H9 (cell line): ENCODE measurements at regions not wholly inside any gene's neighbourhood (a gene's known extent, or its start where the extent isn't known, plus 50 kb on each side); places are given as distances from the start of the nearest gene placed in this dataset.

ENCODE experiments used
- DNase-seq: peaks from one replicate; pipeline ENCODE4 v3.0.0-alpha.2; 2017
- H2AFZ ChIP-seq: one replicate; pipeline ENCODE4 v1.6.1; 2013; ENCODE audit warnings: mild to moderate bottlenecking, low read length, control low read depth, moderate library complexity
- H2AK5ac ChIP-seq: 2 replicates; pipeline ENCODE4 v1.6.1; 2013; ENCODE audit warnings: low read length, control low read depth, mixed read lengths; ENCODE audit not compliant: insufficient read length
- H2BK120ac ChIP-seq: one replicate; pipeline ENCODE4 v1.6.1; 2013; ENCODE audit warnings: low read depth, mild to moderate bottlenecking, low read length, control low read depth, inconsistent platforms; ENCODE audit not compliant: poor library complexity, severe bottlenecking
- H2BK12ac ChIP-seq: 2 replicates; pipeline ENCODE4 v1.6.1; 2013; ENCODE audit warnings: low read length, control low read depth, mixed read lengths, low read depth; ENCODE audit not compliant: insufficient read length
- H2BK15ac ChIP-seq: 2 replicates; pipeline ENCODE4 v1.6.1; 2013; ENCODE audit warnings: low read depth, low read length, control low read depth
- H2BK20ac ChIP-seq: one replicate; pipeline ENCODE4 v1.6.1; 2013; ENCODE audit warnings: low read depth, mild to moderate bottlenecking, low read length, control low read depth, inconsistent platforms; ENCODE audit not compliant: poor library complexity, severe bottlenecking
- H2BK5ac ChIP-seq: 2 replicates; pipeline ENCODE4 v1.6.1; 2013; ENCODE audit warnings: low read length, control low read depth, mixed read lengths; ENCODE audit not compliant: insufficient read length
- H3K14ac ChIP-seq: 2 replicates; pipeline ENCODE4 v1.6.1; 2013; ENCODE audit warnings: low read length, control low read depth; ENCODE audit not compliant: insufficient read depth
- H3K18ac ChIP-seq: 2 replicates; pipeline ENCODE4 v1.6.1; 2013; ENCODE audit warnings: low read depth, mild to moderate bottlenecking, mixed read lengths, low read length, control low read depth; ENCODE audit not compliant: insufficient read length
- H3K23ac ChIP-seq: 2 replicates; pipeline ENCODE4 v1.6.1; 2013; ENCODE audit warnings: low read length, control low read depth, mixed read lengths, low read depth; ENCODE audit not compliant: insufficient read length
- H3K23me2 ChIP-seq: 2 replicates; pipeline ENCODE4 v1.6.1; 2013; ENCODE audit warnings: low read depth, mild to moderate bottlenecking, mixed read lengths, low read length, control low read depth; ENCODE audit not compliant: insufficient read length, poor library complexity, severe bottlenecking
- H3K27ac ChIP-seq: 2 replicates; pipeline ENCODE4 v1.5.1; 2013; ENCODE audit warnings: low read length, control low read depth, mixed read lengths, low read depth; ENCODE audit not compliant: insufficient read length
- H3K27me3 ChIP-seq: 2 replicates; pipeline ENCODE4 v1.6.1; 2013; ENCODE audit warnings: low read length, control low read depth, inconsistent platforms; ENCODE audit not compliant: insufficient read depth
- H3K4ac ChIP-seq: 2 replicates; pipeline ENCODE4 v1.6.1; 2013; ENCODE audit warnings: low read depth, mild to moderate bottlenecking, control low read depth, inconsistent platforms, low read length, moderate library complexity
- H3K4me1 ChIP-seq: 2 replicates; pipeline ENCODE4 v1.6.1; 2013; ENCODE audit warnings: low read length, control low read depth, inconsistent platforms; ENCODE audit not compliant: insufficient read depth
- H3K4me2 ChIP-seq: 2 replicates; pipeline ENCODE4 v1.6.1; 2013; ENCODE audit warnings: low read length, control low read depth, mixed read lengths; ENCODE audit not compliant: insufficient read length, insufficient read depth
- H3K56ac ChIP-seq: 2 replicates; pipeline ENCODE4 v1.6.1; 2013; ENCODE audit warnings: low read depth, mild to moderate bottlenecking, mixed read lengths, low read length, control low read depth; ENCODE audit not compliant: insufficient read length
- H3K79me1 ChIP-seq: 2 replicates; pipeline ENCODE4 v1.6.1; 2013; ENCODE audit warnings: low read depth, mild to moderate bottlenecking, moderate library complexity, low read length, control low read depth, inconsistent platforms; ENCODE audit not compliant: insufficient read depth, poor library complexity, severe bottlenecking
- H3K79me2 ChIP-seq: 2 replicates; pipeline ENCODE4 v1.6.1; 2013; ENCODE audit warnings: low read length, control low read depth, inconsistent platforms; ENCODE audit not compliant: insufficient read depth
- H3K9ac ChIP-seq: 2 replicates; pipeline ENCODE4 v1.6.1; 2013; ENCODE audit warnings: low read length, control low read depth, mixed read lengths; ENCODE audit not compliant: insufficient read length; ENCODE audit errors: extremely low read depth
- H3K9me3 ChIP-seq: one replicate; pipeline ENCODE4 v1.6.1; 2013; ENCODE audit warnings: low read depth, low read length, inconsistent platforms; ENCODE audit not compliant: control insufficient read depth
- H3T11ph ChIP-seq: one replicate; pipeline ENCODE4 v1.6.1; 2013; ENCODE audit warnings: mild to moderate bottlenecking, low read length, control low read depth, inconsistent platforms
- H4K20me1 ChIP-seq: one replicate; pipeline ENCODE4 v1.6.1; 2013; ENCODE audit not compliant: control insufficient read depth, insufficient read length, insufficient read depth
- H4K5ac ChIP-seq: 2 replicates; pipeline ENCODE4 v1.6.1; 2013; ENCODE audit warnings: low read depth, mild to moderate bottlenecking, mixed read lengths, low read length, control low read depth; ENCODE audit not compliant: insufficient read length
- H4K8ac ChIP-seq: replicated peaks from 2 replicates; pipeline ENCODE4 v1.6.1; 2013; ENCODE audit warnings: low read length, control low read depth, mixed read lengths, low read depth; ENCODE audit not compliant: insufficient read length
- H4K91ac ChIP-seq: 2 replicates; pipeline ENCODE4 v1.6.1; 2013; ENCODE audit warnings: low read depth, mild to moderate bottlenecking, moderate library complexity, mixed read lengths, low read length, control low read depth; ENCODE audit not compliant: insufficient read length
- H3K27ac Mint-ChIP-seq, 3 experiments: 2 replicates in 2 of 3; 3 replicates in 1 of 3; pipeline ENCODE4 v1.8.0; 2020 to 2021; ENCODE audit warnings: mixed read lengths in 3 of 3, mild to moderate bottlenecking in 1 of 3, moderate library complexity in 1 of 3
- H3K27me3 Mint-ChIP-seq: 2 replicates; pipeline ENCODE4 v1.8.0; 2021; ENCODE audit warnings: low read depth, mild to moderate bottlenecking, moderate library complexity, mixed read lengths
- H3K36me3 Mint-ChIP-seq, 3 experiments: 2 replicates in 2 of 3; 3 replicates in 1 of 3; pipeline ENCODE4 v1.8.0; 2020 to 2021; ENCODE audit warnings: low read depth in 3 of 3, mixed read lengths in 3 of 3; ENCODE audit not compliant: insufficient read depth in 1 of 3
- H3K4me1 Mint-ChIP-seq, 2 experiments: 2 replicates each; pipeline ENCODE4 v1.8.0; 2020; ENCODE audit warnings: mixed read lengths in 2 of 2
- H3K4me3 Mint-ChIP-seq, 2 experiments: 2 replicates in 1 of 2; 3 replicates in 1 of 2; pipeline ENCODE4 v1.8.0; 2020 to 2021; ENCODE audit warnings: mild to moderate bottlenecking in 2 of 2, mixed read lengths in 2 of 2, moderate library complexity in 1 of 2
- H3K9me3 Mint-ChIP-seq, 2 experiments: 2 replicates in 1 of 2; 3 replicates in 1 of 2; pipeline ENCODE4 v1.8.0; 2020; ENCODE audit warnings: mild to moderate bottlenecking in 2 of 2, mixed read lengths in 2 of 2, moderate library complexity in 1 of 2
- WGBS: extraction: QIAGEN DNeasy Blood & Tissue Kit; methylation state at CpG from one replicate; pipeline ENCODE4 v1.1.7; 2013; ENCODE audit warnings: missing lambda C conversion rate, low lambda C conversion rate, mixed read lengths; ENCODE audit not compliant: insufficient read length; ENCODE audit errors: extremely low coverage; 5-methylcytosine and 5-hydroxymethylcytosine counted together
- TF ChIP-seq, protein P1 (sequence below): fragments of 200-600 bp; sonication (generic); conservative IDR thresholded peaks from 3 replicates; pipeline ENCODE4 v1.8.0; 2021; ENCODE audit warnings: antibody characterized with exemption, mild to moderate bottlenecking

DNA sequence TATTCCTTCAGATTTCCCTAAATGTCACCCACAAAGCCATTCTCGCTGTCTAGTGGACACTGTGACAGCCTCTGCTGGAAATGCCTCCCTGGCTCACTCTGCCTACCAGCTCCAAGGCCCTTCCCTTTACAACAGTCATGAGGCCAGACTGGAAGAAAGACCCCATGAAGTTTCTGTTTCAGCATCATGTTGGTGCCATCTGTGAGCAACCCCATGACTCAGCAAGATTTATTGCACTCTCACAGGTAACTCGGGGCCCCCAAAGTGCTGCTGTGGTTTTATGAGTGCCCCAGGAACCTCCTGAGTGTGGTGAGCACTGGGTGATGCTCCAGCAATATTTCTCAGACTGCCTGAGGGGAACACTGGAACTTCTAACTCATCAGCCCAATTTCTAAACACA is 218.6 kb downstream of the ZNF33B start:
- Histone ChIP-seq H2BK12ac (no peak overlapping the region), H3K23me2 (no peaks in the 10 kb centered on the region), H3K14ac (no peak overlapping the region), H3K79me1 (no peaks in the 10 kb centered on the region), H4K8ac (no peak overlapping the region), H2BK5ac (no peak overlapping the region), H2BK15ac (no peak overlapping the region), H3K27me3 (no peaks in the 10 kb centered on the region), H4K20me1 (no peaks in the 10 kb centered on the region), H3K27ac (no peak overlapping the region), H2AK5ac (no peak overlapping the region), H2BK120ac (no peak overlapping the region), H3K4me1 (no peaks in the 10 kb centered on the region), H3K4me2 (no peak overlapping the region), H3K9me3 (peaks cover 83% of the 10 kb centered on the region), H3K79me2 (no peaks in the 10 kb centered on the region), H2BK20ac (no peak overlapping the region), H3K23ac (no peak overlapping the region), H4K91ac (no peak overlapping the region), H3K18ac (no peak overlapping the region), H3K9ac (no peak overlapping the region), H3K4ac (no peak overlapping the region), H2AFZ (no peak overlapping the region), H4K5ac (no peak overlapping the region), H3T11ph (no peak overlapping the region), H3K56ac (no peak overlapping the region)
- Mint-ChIP-seq H3K27me3 (peaks cover 2% of the 10 kb centered on the region; the same call in 1 of the 2 replicates), H3K9me3 (peaks cover 86 to 88% of the 10 kb centered on the region in 2 experiments), H3K4me1 (no peaks in the 10 kb centered on the region), H3K4me3 (no peak overlapping the region), H3K36me3 (peaks cover 15 to 33% (median 16%) of the 10 kb centered on the region in 3 experiments; a peak in 6 of 7 replicates), H3K27ac (no peak overlapping the region)
- DNase-seq = no peak
- TF ChIP-seq, protein P1, sequence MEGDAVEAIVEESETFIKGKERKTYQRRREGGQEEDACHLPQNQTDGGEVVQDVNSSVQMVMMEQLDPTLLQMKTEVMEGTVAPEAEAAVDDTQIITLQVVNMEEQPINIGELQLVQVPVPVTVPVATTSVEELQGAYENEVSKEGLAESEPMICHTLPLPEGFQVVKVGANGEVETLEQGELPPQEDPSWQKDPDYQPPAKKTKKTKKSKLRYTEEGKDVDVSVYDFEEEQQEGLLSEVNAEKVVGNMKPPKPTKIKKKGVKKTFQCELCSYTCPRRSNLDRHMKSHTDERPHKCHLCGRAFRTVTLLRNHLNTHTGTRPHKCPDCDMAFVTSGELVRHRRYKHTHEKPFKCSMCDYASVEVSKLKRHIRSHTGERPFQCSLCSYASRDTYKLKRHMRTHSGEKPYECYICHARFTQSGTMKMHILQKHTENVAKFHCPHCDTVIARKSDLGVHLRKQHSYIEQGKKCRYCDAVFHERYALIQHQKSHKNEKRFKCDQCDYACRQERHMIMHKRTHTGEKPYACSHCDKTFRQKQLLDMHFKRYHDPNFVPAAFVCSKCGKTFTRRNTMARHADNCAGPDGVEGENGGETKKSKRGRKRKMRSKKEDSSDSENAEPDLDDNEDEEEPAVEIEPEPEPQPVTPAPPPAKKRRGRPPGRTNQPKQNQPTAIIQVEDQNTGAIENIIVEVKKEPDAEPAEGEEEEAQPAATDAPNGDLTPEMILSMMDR = no peak
- WGBS = no CpG with 5 or more reads among the region's 2 CpGs
